ENCODE measurements at regions not wholly inside any gene's neighbourhood (a gene's known extent, or its start where the extent isn't known, plus 50 kb on each side); places are given as distances from the start of the nearest gene placed in this dataset.
"Not testable (repeated sequence)": the region's sequence is repeated elsewhere in the genome, so short reads cannot be mapped to it uniquely, and the experiment has no call there.

DNA sequence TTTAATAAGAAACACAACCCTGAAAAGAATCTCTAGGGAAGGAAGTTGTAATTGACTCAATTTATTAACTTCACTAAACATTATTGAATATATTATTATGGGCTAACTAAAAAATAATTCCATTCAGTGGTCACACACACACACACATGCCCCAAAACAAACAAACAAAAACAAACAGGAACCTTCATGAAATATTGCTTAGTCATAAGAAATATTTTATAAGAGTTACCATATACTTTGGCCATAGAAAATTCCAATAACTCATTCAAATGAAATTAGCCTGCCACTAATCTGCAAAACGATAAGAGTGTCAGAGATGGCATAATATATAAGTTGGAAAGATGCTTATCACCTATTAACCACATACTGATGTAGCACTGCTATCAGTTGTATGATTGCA, 268.4 kb upstream of the AMIGO2 start:
- no peak for DNase-seq (ENCODE audit: low spot score)

DNA sequence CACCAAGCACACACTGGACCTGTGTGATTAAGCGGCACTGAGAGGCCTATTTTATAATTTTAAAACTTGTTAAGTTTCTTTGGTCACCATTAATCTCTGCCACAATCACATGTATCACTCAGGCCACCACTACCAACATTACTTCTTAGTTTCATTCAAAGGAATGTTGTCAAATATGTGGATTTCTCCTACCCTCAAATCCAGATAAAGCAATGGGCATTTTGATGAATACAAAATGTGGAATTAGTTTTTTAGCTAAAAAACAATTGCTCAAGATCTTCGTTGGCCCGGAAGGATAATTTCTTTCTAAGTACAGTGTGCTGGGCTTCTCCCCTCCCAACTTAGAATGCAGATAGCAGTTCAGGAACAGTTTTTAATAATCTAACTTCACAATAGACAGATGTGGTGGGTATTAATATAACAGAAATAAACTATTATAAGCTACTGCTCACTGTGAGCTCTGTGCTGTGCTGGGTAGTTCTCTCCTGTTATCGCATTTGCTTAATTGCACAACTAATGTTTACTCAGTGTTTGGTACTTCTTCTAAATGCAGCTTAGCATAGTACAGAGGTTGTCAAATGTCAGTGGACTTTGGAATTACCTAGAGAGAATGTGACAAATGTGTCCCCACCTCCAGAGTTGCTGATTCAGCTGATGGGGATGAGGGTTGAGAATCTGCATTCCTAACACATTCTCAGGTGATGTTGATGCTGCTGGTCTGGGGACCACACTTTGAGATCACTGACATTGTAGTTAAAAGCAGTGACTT, 266.7 kb upstream of the AMIGO2 start:
- DNase-seq (ENCODE audit: low spot score), result peak; percentile 44

DNA sequence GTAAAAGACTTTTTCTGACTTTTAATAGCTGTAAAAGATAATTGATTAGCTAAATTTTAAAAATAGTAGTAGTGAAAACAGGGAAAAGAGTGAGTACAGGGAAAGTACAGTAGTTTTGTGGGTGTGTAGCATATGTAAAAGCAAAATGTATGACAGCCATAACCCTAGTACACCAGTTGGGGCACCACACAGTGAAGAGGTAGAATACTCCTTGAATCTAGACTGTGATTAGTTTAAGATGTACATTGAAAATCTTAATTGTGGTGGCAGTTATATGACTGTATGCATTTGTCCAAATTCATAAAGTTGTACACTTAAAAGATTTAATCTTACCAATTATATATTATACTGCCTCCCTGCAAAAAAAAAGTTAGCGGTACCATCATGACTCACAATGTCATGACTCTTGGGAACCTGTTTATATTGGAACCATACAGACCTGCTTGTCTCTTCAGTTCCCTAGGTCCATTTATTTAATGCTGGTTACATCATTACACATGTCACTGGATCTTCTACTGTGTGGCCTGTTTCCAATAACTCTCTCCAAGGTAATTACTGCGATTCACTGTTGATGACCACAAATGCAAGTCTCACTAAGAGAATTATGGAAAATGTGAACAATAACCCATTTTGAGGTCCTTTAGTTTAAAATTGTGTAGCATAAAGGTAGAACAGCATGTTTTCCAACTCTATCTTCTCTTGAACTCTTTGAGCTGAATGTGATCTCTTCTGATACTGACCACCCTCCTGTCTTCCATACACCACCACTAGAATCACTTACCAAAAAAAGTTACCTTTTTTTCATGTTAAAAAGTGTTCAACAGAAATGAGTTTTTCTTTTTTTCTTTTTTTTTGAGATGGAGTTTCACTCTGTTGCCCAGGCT, 264.2 kb upstream of the AMIGO2 start:
- no peak for DNase-seq (ENCODE audit: low spot score)

DNA sequence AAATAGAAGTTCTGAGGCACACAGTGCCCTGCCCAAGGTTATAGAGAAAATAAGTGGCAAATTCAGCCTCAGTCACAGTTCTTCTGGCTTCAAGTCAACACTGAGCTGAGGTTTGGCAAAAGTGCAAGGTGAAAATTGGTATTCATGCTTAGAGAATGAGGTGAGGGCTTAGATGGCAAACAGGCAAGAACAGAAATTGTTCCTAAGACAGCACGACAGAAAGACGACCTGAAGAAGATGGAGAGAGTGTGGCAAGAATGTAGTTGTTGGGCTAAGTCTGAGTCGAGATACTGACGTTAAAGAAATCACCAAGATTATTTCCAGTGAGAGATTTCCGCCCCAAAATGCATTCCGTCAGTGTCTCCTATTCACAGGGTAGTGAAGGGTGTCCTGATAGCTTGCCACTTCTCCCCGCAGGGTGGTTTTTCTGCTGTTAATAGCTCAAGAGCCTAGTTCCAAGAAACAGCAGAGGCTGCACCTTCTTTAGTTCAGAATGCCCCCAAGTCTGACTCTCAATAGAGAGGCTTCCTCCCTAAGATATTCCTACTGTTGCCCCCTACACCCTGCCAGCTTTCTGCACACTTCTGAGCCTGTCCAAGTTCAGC, 260.8 kb upstream of the AMIGO2 start:
- DNase-seq (ENCODE audit: low spot score), result no peak

DNA sequence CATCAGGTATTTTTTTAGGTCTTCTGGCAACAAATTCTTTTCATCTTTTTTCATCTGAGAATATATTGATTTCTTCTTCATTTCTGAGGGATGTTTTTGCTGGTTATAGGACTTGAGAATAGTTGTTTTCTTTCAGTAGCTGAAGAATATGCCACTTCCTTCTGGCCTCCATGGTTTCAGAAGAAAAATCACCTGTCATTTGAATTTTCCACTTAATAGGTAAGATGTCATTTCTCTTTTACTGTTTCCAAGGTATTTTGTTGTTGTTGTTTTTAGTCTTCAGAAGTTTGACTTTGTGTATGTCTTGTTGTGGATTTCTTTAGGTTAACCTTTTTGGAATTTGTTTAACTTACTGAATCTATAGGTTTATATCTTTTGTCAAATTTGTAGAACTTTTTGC, 257.8 kb upstream of the AMIGO2 start:
- no peak for DNase-seq (ENCODE audit: low spot score)

DNA sequence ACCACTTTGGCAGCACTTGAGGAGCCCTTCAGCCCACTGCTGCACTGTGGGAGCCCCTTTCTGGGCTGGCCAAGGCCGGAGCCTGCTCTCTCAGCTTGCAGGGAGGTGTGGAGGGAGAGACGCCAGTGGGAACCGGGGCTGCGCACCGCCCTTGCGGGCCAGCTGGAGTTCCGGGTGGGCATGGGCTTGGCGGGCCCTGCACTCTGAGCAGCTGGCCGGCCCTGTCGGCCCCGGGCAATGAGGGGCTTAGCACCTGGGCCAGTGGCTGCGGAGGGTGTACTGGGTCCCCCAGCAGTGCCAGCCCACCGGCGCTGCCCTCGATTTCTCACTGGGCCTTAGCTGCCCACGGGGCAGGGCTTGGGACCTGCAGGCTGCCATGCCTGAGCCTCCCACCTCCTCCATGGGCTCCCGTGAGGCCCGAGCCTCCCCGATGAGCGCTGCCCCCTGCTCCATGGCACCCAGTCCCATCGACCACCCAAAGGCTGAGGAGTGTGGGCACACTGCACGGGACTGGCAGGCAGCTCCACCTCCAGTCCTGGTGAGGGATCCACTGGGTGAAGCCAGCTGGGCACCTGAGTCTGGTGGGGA, 253.6 kb upstream of the AMIGO2 start:
- DNase-seq (ENCODE audit: low spot score), result not testable (repeated sequence)

DNA sequence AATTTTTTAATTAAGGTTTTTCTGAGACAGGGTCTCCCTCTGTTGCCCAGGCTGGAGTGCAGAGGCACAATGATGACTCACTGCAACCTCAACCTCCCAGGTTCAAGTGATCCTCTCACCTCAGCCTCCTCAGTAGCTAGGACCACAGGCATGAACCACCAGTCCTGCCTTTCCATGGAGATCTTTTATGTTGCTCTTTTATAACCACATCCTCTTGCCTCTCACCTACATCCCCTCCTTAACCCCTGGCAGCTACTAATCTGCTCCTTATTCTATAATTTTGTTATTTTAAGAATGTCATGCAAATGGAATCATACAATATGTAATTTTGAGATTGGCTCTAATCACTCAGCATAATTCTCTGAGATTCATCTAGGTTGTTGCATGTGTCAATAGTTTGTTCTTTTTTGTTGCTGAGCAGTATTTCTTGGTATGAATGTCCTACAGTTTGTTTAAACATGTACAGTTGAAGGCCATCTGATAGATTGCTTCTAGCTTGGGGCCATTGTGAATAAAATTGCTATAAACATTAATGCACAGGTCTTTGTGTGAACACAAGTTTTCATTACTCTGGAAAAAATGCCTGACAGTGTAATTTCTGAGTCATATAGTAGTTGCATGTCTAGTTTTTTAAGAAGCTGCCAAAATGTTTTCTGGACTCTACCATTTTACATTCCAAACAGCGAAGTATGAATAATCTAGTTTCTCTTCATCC, 249.2 kb upstream of the AMIGO2 start:
- no peak for DNase-seq (ENCODE audit: low spot score)

DNA sequence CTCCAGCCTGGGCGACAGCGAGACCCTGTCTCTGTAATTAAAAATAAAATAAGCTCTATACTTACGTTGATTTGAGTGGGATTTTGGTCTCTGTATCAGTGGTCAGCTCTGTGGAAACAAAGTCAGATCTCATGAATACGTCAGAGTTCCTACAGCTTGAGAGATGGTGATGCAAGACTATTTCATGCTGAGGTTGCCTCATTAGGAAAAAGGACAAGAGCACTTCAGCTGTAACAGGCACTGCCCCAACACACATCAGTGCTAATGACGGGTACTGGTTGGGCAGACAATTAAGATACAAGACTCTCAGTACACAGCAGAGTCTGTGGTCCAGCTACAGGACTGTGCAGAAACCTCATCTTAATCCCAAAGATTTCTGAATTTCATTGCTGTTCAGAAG, 246.4 kb upstream of the AMIGO2 start:
- DNase-seq (ENCODE audit: low spot score), result no peak

DNA sequence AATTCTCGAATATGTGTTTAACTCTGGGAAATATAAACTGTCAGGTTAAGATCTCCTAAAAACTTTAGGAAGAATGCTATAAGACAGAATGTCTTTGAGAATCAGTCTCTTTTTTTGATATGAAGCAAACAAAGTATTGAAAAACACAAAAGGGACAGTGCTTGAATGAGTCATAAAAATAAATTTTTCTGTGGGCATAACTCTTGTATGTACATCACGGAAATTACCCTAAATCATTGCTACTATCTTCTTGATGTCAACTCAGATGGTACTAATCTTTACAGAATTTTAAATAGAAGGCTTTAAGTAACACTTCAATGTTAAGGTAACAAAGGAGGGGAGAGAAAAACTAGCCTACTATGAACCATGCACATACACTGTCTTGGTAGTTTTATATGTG, 244.0 kb upstream of the AMIGO2 start:
- DNase-seq (ENCODE audit: low spot score), result no peak

DNA sequence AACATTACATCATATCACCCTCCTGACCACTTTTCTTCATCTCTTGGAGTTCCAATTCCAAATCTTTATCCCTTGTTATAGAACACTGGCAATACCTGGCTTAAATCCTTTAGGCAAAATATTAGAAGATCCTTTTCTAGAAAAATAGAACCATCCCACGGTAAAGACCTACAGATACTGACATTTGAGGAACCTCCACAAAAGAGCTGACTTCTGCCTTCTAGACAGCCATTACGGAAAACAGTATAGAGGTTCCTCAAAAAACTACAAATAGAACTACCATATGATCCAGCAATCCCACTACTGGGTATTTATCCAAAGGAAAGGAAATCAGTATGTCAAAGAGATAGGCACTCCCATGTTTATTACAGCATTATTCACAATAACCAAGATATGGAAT, 241.7 kb upstream of the AMIGO2 start:
- DNase-seq (ENCODE audit: low spot score), result no peak

DNA sequence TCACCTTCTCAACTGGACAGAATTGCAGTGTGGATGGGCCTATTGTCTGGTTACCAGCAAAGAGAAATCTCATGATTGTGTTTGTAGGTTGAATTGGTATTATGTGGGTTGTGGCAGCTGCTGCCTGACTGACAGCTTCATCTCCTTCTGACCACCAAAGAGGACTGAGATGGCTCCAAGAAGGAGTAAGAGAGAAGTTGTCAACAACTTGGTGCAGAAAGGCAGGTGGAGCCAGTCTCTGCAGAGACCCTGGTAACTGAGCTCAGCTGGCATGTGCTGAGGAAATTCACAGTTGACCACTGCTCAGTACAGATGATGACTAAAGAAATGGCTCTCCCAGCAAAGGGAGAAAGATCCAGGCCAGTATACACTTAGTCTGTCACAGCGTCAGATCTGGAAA, 240.0 kb upstream of the AMIGO2 start:
- no peak for DNase-seq (ENCODE audit: low spot score)

DNA sequence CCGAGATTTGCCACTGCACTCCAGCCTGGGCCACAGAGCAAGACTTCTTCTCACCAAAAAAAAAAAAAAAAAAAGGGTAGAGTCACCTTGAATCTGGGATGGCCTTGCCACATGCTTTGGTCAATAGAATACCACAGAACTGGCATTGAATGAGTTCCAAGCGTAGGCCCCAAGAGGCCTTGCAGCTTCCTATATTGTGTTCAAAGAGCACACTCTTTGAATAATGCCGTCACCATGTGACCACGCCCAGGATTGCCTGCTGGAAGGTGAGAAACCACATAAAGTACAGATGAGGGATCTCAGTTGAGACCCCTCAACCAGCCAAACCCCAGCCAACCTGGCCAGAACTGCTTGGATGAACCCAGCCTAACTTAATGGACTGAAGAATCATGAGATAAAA, 239.2 kb upstream of the AMIGO2 start:
- DNase-seq (ENCODE audit: low spot score), result no peak

DNA sequence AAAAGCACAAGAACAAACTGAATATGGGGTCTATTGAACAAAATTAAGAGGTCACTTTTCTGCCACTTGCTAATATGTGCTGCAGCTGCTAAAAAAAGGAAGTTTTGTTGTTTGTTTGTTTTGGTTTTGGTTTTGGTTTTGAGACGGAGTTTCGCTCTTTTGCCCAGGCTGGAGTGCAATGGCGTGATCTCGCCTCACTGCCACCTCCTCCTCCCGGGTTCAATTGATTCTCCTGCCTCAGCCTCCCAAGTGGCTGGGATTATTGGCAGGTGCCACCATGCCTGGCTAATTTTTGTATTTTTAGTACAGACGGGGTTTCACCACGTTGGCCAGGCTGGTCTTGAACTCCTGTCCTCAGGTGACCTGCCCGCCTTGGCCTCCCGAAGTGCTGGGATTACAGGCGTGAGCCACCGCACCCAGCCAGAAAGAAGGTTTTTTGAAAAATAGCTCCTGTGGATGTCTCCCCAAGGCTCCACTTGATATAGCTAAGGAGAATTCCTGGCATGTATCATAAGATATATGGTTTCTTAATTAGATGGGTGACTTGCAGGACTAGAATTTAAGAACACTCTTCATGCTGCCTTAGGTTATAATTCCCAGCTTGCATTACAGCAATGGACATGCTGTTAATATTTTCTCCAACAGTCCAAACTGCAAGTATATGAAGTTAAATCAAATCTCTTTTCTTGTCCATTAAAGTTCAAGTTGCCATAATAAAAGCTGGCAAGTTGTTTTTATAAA, 237.6 kb upstream of the AMIGO2 start:
- DNase-seq (ENCODE audit: low spot score), result no peak

DNA sequence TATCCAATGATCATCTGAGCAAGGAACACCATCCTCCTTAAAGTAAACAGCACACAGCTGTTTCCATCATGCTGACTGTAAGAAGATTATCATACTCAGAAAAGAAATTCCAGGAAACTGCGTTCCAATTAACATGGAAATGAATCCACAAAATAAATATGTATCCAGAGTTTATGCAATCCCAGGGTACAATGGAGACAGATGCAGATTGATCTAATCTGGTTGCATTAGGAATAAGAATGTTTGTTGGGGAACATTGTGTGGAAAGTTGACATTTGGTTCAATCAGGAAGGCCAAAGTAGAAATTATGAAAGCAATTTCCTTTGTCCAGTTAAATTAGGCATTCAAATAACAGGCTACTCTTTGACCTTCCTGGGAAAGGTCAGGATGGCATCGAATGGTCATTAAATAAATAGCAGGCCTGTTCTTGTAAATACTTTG, 236.9 kb upstream of the AMIGO2 start:
- no peak for DNase-seq (ENCODE audit: low spot score)

DNA sequence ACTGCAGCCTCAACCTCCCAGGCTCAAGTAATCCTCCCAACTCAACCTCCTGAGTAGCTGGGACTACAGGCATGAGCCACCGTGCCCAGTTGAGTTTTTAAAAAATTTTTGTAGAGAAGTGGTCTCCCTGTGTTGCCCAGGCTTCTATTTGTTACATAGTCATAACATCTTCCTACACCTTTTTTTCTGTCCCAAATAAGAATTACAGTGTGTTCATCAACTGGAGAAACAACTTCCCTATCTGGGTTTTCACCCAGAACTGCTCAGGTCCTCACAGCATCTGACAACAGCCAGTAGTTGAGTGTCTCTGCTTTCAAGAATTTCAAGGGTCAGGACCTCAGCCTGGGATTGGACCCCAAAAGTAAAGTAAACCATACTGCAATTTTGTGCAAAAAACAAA, 235.2 kb upstream of the AMIGO2 start:
- DNase-seq (ENCODE audit: low spot score), result no peak

DNA sequence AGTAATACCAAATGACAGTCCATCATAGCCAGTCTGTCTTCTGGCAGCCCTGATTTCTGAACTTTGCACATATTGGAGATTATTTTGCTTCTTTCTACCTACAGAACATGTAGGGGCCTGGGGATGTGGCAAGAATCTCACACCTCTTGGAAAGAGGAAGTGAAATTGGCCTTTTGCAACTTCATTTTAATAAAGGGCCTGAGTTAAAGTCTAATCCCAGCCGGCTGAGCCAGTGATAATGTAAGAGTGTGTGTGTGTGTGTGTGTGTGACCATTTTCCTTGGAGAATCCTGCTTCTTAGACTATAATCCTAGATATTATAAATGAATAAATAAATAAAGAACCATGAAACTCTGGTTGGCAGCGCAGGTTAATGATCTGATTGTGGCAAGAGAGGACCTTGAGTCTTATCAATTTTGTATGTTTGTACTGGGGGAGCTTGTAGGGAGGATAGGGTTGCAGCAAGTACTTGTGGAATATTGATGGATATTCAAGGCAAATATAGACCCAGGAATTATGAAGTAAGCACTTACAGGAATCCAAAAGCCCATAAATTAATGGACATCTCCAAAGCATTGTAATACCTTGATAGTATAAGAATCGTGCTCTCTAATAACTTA, 233.2 kb upstream of the AMIGO2 start:
- DNase-seq (ENCODE audit: low spot score), result no peak

DNA sequence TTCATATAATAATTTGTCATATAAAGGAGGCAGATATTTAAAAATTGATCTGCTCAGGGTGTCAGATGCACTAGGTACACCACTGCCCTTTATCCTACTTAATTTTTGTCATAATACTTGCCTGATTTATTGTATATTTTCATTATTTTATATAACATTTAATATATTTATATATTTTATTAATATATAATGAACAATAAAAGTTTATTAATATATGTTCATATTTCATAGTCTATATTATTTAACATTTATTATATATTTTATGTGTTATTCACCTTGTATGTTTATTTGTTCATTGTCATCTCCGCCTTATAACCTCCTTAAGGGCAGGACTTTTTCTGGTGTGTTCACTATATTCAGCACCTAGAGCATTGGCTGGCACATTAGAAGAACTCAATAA, 232.4 kb upstream of the AMIGO2 start:
- no peak for DNase-seq (ENCODE audit: low spot score)

DNA sequence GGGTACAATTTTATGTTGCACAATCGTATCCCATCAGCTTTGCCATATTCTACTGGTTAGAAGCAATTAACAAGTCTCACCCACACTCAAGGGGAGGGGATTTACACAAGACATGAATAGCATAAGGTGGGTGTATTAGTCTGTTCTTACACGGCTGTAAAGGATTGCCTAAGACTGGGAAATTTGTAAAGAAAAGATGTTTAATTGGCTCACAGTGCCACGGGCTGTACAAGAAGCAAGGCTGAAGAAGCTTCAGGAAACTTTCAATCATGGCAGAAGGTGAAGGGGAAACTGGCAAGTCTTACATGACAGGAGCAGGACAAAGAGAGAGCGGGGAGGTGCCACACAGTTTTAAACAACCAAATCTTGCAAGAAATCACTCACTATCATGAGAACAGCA, 231.8 kb upstream of the AMIGO2 start:
- no peak for DNase-seq (ENCODE audit: low spot score)

DNA sequence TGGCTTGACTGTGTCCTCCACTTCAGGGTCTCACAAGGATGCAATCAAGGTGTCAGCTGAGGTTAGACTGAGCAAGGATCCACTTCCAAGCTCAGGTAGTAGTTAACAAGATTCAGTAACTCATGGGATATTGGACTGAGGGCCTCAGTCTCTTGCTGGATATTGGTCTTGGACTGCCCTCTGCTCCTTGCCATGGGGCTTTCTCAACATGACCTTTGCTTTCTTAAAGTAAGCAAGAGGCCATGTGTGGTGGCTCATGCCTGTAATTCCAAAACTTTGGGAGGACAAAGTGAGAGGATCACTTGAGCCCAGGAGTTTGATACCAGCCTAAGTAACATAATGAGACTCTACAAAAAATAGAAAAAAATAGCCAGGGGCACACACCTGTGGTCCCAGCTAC, 231.3 kb upstream of the AMIGO2 start:
- DNase-seq (ENCODE audit: low spot score), result no peak

DNA sequence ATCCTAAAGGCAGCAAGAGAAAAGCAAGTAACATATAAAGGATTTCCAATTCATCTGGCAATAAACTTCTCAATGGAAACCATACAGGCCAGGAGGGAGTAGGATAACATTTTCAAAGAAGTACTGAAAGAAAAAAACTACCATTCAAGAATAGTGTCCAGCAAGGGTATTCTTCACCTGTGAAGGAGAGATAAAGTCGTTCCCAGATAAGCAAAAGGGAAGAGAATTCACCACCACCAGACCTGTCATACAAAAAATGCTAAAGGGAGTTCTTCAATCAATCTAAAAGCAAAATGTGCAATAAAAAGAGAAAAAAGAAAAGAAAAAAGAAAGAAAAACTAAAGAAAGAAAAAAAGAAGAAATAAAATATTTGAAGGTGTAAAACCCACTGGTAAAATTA, 228.9 kb upstream of the AMIGO2 start:
- no peak for DNase-seq (ENCODE audit: low spot score)
